OCI-LY7 (cell line): ENCODE measurements at regions not wholly inside any gene's neighbourhood (a gene's known extent, or its start where the extent isn't known, plus 50 kb on each side); places are given as distances from the start of the nearest gene placed in this dataset.

Source experiments
- BruUV-seq: library from RNA; stranded (reverse); fragments of 400-500 nt; replicated peaks from 2 replicates; lab custom pipeline; 2021; lab: Mats Ljungman, UMichigan
- CTCF ChIA-PET: fragments of 300-600 bp; sonication (Branson Sonifier 250); formaldehyde crosslinking; loops from one replicate; lab custom pipeline; 2022; ENCODE audit warnings: antibody characterized with exemption; ENCODE audit not compliant: unreplicated experiment; lab: Charles Lee
- POLR2A ChIA-PET: fragments of 300-600 bp; sonication (Branson Sonifier 250); formaldehyde crosslinking; loops from one replicate; lab custom pipeline; 2022; ENCODE audit warnings: antibody characterized with exemption; lab: Charles Lee
- DNase-seq: peaks from one replicate; pipeline ENCODE4 v3.0.0-alpha.2; 2015; ENCODE audit warnings: low spot score
- H2AFZ ChIP-seq: fragments of 200-600 bp; sonication (generic), shearing (Covaris generic); 2 replicates; pipeline ENCODE4 v1.6.1; 2014; ENCODE audit warnings: mild to moderate bottlenecking, antibody characterized with exemption, low read length, moderate library complexity
- H3K27ac ChIP-seq: fragments of 200-600 bp; sonication (generic); 2 replicates; pipeline ENCODE4 v1.5.1; 2014; ENCODE audit warnings: mixed run types, low read depth, mild to moderate bottlenecking, moderate library complexity, low read length, inconsistent platforms; ENCODE audit not compliant: poor library complexity, severe bottlenecking
- H3K36me3 ChIP-seq: fragments of 200-600 bp; sonication (generic); 2 replicates; pipeline ENCODE4 v1.6.1; 2014; ENCODE audit warnings: mild to moderate bottlenecking, antibody characterized with exemption, low read length, moderate library complexity, mixed read lengths; ENCODE audit not compliant: insufficient read depth
- H3K4me1 ChIP-seq: fragments of 200-600 bp; sonication (generic); 2 replicates; pipeline ENCODE4 v1.5.1; 2014; ENCODE audit warnings: mild to moderate bottlenecking, low read length; ENCODE audit not compliant: insufficient read depth, poor library complexity, severe bottlenecking
- H3K4me2 ChIP-seq: fragments of 200-600 bp; sonication (generic); 2 replicates; pipeline ENCODE4 v1.6.1; 2014; ENCODE audit warnings: mild to moderate bottlenecking, low read length
- H3K4me3 ChIP-seq: fragments of 200-600 bp; sonication (generic); 2 replicates; pipeline ENCODE4 v1.5.1; 2014; ENCODE audit warnings: mild to moderate bottlenecking, low read depth, low read length; ENCODE audit not compliant: poor library complexity, severe bottlenecking
- H3K79me2 ChIP-seq: fragments of 200-600 bp; sonication (generic); 2 replicates; pipeline ENCODE4 v1.6.1; 2016; ENCODE audit warnings: low read depth, mild to moderate bottlenecking, low read length, moderate library complexity, mixed read lengths; ENCODE audit not compliant: insufficient read depth
- H3K9me2 ChIP-seq: fragments of 200-600 bp; sonication (generic); 2 replicates; pipeline ENCODE4 v1.6.1; 2016; ENCODE audit warnings: mild to moderate bottlenecking, low read length, mixed read lengths; ENCODE audit not compliant: insufficient read depth
- H3K9me3 ChIP-seq: fragments of 200-600 bp; sonication (generic); 2 replicates; pipeline ENCODE4 v1.6.1; 2014; ENCODE audit warnings: mild to moderate bottlenecking, mixed run types, low read length, mixed read lengths
- H4K20me1 ChIP-seq: fragments of 200-600 bp; sonication (generic); 2 replicates; pipeline ENCODE4 v1.6.1; 2014; ENCODE audit warnings: mild to moderate bottlenecking, antibody characterized with exemption, low read length, moderate library complexity, mixed read lengths; ENCODE audit not compliant: insufficient read depth
- EZH2phosphoT487 ChIP-seq: fragments of 200-600 bp; sonication (generic); IDR thresholded peaks from 2 replicates; pipeline ENCODE4 v1.6.1; 2018; ENCODE audit warnings: low read depth, borderline replicate concordance, mild to moderate bottlenecking, mixed run types, antibody characterized with exemption, low read length, moderate library complexity, mixed read lengths
- intact Hi-C: fragments of 100-400 bp; cut with micrococcal nuclease; formaldehyde crosslinking; loops from one replicate; pipeline ENCODE4 v1.10.0; 2022; ENCODE audit not compliant: unreplicated experiment
- TF ChIP-seq, protein P1 (sequence below): fragments of 200-600 bp; sonication (generic); conservative IDR thresholded peaks from 2 replicates; pipeline ENCODE4 v1.5.1; 2014; ENCODE audit warnings: mild to moderate bottlenecking, antibody characterized with exemption, low read length, moderate library complexity, mixed read lengths

DNA sequence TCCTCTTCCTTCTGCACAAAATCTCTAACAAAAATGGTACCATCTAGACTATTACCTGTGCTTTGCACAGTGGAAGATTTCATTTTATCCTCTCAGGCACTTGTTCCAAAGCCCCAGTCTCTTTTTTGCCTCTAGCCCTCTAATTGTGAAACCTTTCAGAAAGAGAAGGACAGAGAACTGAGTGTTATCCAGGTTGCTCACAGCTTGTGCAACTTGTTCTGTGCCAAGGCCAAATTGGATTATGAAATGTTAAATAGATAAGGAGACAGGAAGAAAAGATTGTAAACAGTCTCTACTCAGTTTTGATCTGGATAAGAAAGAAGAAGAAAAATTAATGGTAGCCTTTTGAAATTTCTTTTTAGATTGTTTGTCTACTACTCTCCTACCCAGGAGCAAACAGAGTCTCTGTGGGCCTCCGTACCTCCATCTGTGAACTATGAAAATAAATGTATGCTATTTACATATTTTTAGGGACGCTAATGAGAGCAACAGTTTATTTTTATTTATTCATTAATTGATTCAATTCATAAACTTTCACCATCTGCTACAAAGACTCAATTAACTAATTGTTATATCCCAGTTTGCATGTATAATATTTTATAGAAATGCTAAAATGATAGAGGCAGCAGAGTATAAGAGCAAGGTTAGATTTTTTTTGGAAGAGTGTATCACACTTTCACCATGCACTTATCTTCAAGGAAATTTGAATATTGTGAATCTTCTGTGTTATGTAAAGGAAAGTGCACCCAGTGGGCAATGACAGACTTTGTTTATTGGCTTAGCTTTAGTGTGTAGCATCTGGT is 339.0 kb upstream of the ETAA1 start:
- Histone ChIP-seq H3K4me2 (no peak overlapping the region), H4K20me1 (no peaks in the 10 kb centered on the region), H2AFZ (no peak overlapping the region), H3K27ac (no peak overlapping the region), H3K9me3 (no peaks in the 10 kb centered on the region), H3K4me3 (no peak overlapping the region), H3K4me1 (no peaks in the 10 kb centered on the region), H3K36me3 (no peaks in the 10 kb centered on the region), H3K9me2 (no peaks in the 10 kb centered on the region), H3K79me2 (no peaks in the 10 kb centered on the region)
- BruUV-seq: no TSS peak
- POLR2A ChIA-PET: no interaction called here
- CTCF ChIA-PET: no interaction called here
- no peak for DNase-seq
- intact Hi-C loops: no loop called here
- no peak for TF ChIP-seq EZH2phosphoT487
- TF ChIP-seq, protein P1, sequence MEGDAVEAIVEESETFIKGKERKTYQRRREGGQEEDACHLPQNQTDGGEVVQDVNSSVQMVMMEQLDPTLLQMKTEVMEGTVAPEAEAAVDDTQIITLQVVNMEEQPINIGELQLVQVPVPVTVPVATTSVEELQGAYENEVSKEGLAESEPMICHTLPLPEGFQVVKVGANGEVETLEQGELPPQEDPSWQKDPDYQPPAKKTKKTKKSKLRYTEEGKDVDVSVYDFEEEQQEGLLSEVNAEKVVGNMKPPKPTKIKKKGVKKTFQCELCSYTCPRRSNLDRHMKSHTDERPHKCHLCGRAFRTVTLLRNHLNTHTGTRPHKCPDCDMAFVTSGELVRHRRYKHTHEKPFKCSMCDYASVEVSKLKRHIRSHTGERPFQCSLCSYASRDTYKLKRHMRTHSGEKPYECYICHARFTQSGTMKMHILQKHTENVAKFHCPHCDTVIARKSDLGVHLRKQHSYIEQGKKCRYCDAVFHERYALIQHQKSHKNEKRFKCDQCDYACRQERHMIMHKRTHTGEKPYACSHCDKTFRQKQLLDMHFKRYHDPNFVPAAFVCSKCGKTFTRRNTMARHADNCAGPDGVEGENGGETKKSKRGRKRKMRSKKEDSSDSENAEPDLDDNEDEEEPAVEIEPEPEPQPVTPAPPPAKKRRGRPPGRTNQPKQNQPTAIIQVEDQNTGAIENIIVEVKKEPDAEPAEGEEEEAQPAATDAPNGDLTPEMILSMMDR: no peak

DNA sequence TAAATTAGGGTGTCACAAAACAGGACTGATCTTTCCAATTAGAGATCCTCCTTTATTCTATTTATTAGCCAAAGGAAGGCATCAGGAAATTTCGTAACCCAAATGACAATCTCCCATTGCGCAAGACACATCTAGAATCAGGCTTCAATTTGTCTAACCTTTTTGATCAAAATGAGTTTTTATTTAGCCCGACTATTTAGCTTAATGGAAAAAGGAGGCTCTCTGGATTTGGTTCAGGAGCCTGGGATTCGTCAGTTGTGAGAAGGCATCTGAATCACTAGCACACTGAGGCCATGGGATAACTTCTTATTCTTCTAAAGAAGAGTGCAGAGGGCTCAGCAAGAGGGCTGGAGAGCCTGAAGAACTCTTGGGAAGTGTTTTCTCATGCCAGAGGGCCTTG is 332.1 kb upstream of the ETAA1 start:
- intact Hi-C loops: no loop called here
- H2AFZ ChIP-seq: no peak overlapping the region
- H3K9me3 ChIP-seq: no peaks in the 10 kb centered on the region
- TF ChIP-seq, protein P1: no peak
- no peak for TF ChIP-seq EZH2phosphoT487
- no TSS peak for BruUV-seq
- no peak overlapping the region for H3K27ac ChIP-seq
- no peaks in the 10 kb centered on the region for H4K20me1 ChIP-seq
- H3K4me3 ChIP-seq: no peak overlapping the region
- H3K36me3 ChIP-seq: no peaks in the 10 kb centered on the region
- no peaks in the 10 kb centered on the region for H3K9me2 ChIP-seq
- no peak for DNase-seq
- ChIA-PET POLR2A (no interaction called here), CTCF (no interaction called here)
- H3K79me2 ChIP-seq: no peaks in the 10 kb centered on the region
- no peak overlapping the region for H3K4me2 ChIP-seq
- H3K4me1 ChIP-seq: no peaks in the 10 kb centered on the region

DNA sequence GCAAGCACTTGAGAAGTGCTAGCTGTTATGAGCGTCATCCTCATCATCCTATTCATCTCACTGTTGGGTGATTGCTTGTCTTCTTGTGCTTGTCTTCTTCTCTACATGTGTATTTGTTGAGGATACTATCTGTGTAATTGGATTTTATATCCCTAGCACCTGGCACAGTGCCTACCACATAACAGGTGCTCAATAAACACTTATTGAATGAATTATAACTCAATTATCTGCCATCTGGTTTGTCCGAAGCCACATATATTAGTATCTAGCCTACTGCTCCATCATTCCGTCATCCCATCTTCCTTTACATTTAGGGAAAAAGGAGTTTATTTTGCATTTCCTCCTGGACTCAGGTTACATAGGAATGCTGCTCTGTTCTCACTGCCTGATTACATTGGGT is 330.4 kb upstream of the ETAA1 start:
- CTCF ChIA-PET: no interaction called here
- H3K27ac ChIP-seq: no peak overlapping the region
- BruUV-seq: no TSS peak
- H3K4me2 ChIP-seq: no peak overlapping the region
- no peaks in the 10 kb centered on the region for H3K9me3 ChIP-seq
- no peak overlapping the region for H2AFZ ChIP-seq
- no peak for TF ChIP-seq EZH2phosphoT487
- TF ChIP-seq, protein P1: no peak
- POLR2A ChIA-PET: no interaction called here
- H3K79me2 ChIP-seq: no peaks in the 10 kb centered on the region
- H3K36me3 ChIP-seq: no peaks in the 10 kb centered on the region
- H4K20me1 ChIP-seq: no peaks in the 10 kb centered on the region
- intact Hi-C loops: no loop called here
- H3K9me2 ChIP-seq: no peaks in the 10 kb centered on the region
- no peaks in the 10 kb centered on the region for H3K4me1 ChIP-seq
- H3K4me3 ChIP-seq: no peak overlapping the region
- DNase-seq: no peak
